A673 (cell line): ENCODE measurements at regions not wholly inside any gene's neighbourhood (a gene's known extent, or its start where the extent isn't known, plus 50 kb on each side); places are given as distances from the start of the nearest gene placed in this dataset.

Source experiments
- BruUV-seq: library from RNA; stranded (reverse); fragments of 400-500 nt; replicated peaks from 2 replicates; lab custom pipeline; 2021; lab: Mats Ljungman, UMichigan
- CTCF ChIA-PET: fragments of 300-600 bp; sonication (Branson Sonifier 250); formaldehyde crosslinking; loops from one replicate; lab custom pipeline; 2022; ENCODE audit warnings: antibody characterized with exemption; lab: Charles Lee
- POLR2A ChIA-PET: fragments of 300-600 bp; sonication (Branson Sonifier 250); formaldehyde crosslinking; loops from one replicate; lab custom pipeline; 2022; ENCODE audit warnings: antibody characterized with exemption; ENCODE audit not compliant: low non-redundant PET; lab: Charles Lee
- DNase-seq: peaks from one replicate; pipeline ENCODE4 v3.0.0-alpha.2; 2015; ENCODE audit warnings: low spot score
- H3K27ac ChIP-seq: fragments of 200-600 bp; sonication (generic); 2 replicates; pipeline ENCODE4 v1.5.1; 2016; ENCODE audit warnings: mixed run types, low read depth, mild to moderate bottlenecking, mixed read lengths, antibody characterized with exemption, low read length; ENCODE audit not compliant: poor library complexity, severe bottlenecking
- H3K27me3 ChIP-seq: fragments of 200-600 bp; sonication (generic); replicated peaks from 2 replicates; pipeline ENCODE4 v1.6.1; 2017; ENCODE audit warnings: mixed run types, low read depth, mild to moderate bottlenecking, mixed read lengths, antibody characterized with exemption, low read length; ENCODE audit not compliant: insufficient read depth, poor library complexity
- H3K36me3 ChIP-seq: fragments of 200-600 bp; sonication (generic); 2 replicates; pipeline ENCODE4 v1.6.1; 2016; ENCODE audit warnings: mixed run types, mild to moderate bottlenecking, mixed read lengths, antibody characterized with exemption, low read length; ENCODE audit not compliant: insufficient read depth, poor library complexity, severe bottlenecking
- H3K4me1 ChIP-seq: fragments of 200-600 bp; sonication (generic); 2 replicates; pipeline ENCODE4 v1.6.1; 2017; ENCODE audit warnings: mixed run types, mild to moderate bottlenecking, mixed read lengths, antibody characterized with exemption, low read length; ENCODE audit not compliant: insufficient read depth, poor library complexity, severe bottlenecking
- H3K4me3 ChIP-seq: fragments of 200-600 bp; sonication (generic); 2 replicates; pipeline ENCODE4 v1.5.1; 2016; ENCODE audit warnings: low read depth, mixed run types, mild to moderate bottlenecking, mixed read lengths, low read length; ENCODE audit not compliant: poor library complexity, severe bottlenecking
- H3K9me3 ChIP-seq: fragments of 200-600 bp; sonication (generic); 2 replicates; pipeline ENCODE4 v1.6.1; 2016; ENCODE audit warnings: mixed run types, low read depth, mild to moderate bottlenecking, mixed read lengths, antibody characterized with exemption, low read length; ENCODE audit not compliant: poor library complexity, severe bottlenecking
- CTCF ChIP-seq: fragments of 300-800, 200-600 bp; sonication (generic); conservative IDR thresholded peaks from 2 replicates; pipeline ENCODE4 v1.5.1; 2017; ENCODE audit warnings: low read depth, mild to moderate bottlenecking, antibody characterized with exemption, low read length, moderate library complexity, mixed read lengths
- EZH2 ChIP-seq: fragments of 200-600 bp; sonication (generic); IDR thresholded peaks from 2 replicates; pipeline ENCODE4 v1.6.1; 2017; ENCODE audit warnings: borderline replicate concordance, low read depth, mild to moderate bottlenecking, mixed read lengths, antibody characterized with exemption, low read length; ENCODE audit not compliant: poor library complexity, severe bottlenecking
- intact Hi-C: fragments of 100-400 bp; cut with micrococcal nuclease; formaldehyde crosslinking; loops from one replicate; pipeline ENCODE4 v1.10.0; 2022; ENCODE audit not compliant: unreplicated experiment

- BruUV-seq = no TSS peak
- Histone ChIP-seq H3K36me3 (no peaks in the 10 kb centered on the region), H3K4me1 (no peaks in the 10 kb centered on the region), H3K27me3 (no peaks in the 10 kb centered on the region), H3K4me3 (no peak overlapping the region), H3K27ac (no peak overlapping the region), H3K9me3 (no peaks in the 10 kb centered on the region)
- ChIA-PET CTCF (interaction anchor here (0.6 to 0.8 kb wide), 2 partner anchors 102 to 186 kb away, joined by 3 read pairs; no protein-coding TSS in a partner anchor), POLR2A (no interaction called here)
- no peak for TF ChIP-seq EZH2
- TF ChIP-seq CTCF = peak; percentile 55
- peak; percentile 64 for DNase-seq
- intact Hi-C loops = loop anchor here (2.0 to 5.0 kb wide), 2 partner anchors 103 to 184 kb away; no protein-coding TSS in a partner anchor
Observed at GRCh38 chr2:139031722-139032121, 251.5 kb upstream of the NXPH2 start.

GRCh38 chr2:139020287-139020686 is 240.1 kb upstream of the NXPH2 start:
- TF ChIP-seq EZH2 = no peak
- TF ChIP-seq CTCF = no peak
- no peaks in the 10 kb centered on the region for H3K4me1 ChIP-seq
- H3K27me3 ChIP-seq = no peaks in the 10 kb centered on the region
- H3K9me3 ChIP-seq = peaks cover 6% of the 10 kb centered on the region
- no peak for DNase-seq
- H3K4me3 ChIP-seq = no peak overlapping the region
- no TSS peak for BruUV-seq
- no peak overlapping the region for H3K27ac ChIP-seq
- ChIA-PET POLR2A (no interaction called here), CTCF (no interaction called here)
- intact Hi-C loops = no loop called here
- no peaks in the 10 kb centered on the region for H3K36me3 ChIP-seq

GRCh38 chr2:139018252-139018651 is 238.1 kb upstream of the NXPH2 start:
- Histone ChIP-seq H3K27ac (no peak overlapping the region), H3K36me3 (no peaks in the 10 kb centered on the region), H3K27me3 (no peaks in the 10 kb centered on the region), H3K4me3 (no peak overlapping the region), H3K9me3 (peaks cover 7% of the 10 kb centered on the region), H3K4me1 (no peaks in the 10 kb centered on the region)
- POLR2A ChIA-PET = no interaction called here
- intact Hi-C loops = no loop called here
- DNase-seq = no peak
- CTCF ChIA-PET = no interaction called here
- no TSS peak for BruUV-seq
- no peak for TF ChIP-seq CTCF
- TF ChIP-seq EZH2 = no peak
